HEK293T (cell line): ENCODE measurements at regions not wholly inside any gene's neighbourhood (a gene's known extent, or its start where the extent isn't known, plus 50 kb on each side); places are given as distances from the start of the nearest gene placed in this dataset.

Experiments
- CTCF ChIA-PET: fragments of 350-600 bp; formaldehyde crosslinking; extraction: SDS; loops from one replicate; lab custom pipeline; 2021; ENCODE audit warnings: antibody characterized with exemption, inconsistent platforms; lab: Yijun Ruan, JAX
- POLR2A ChIA-PET: fragments of 350-600 bp; formaldehyde crosslinking; extraction: SDS; loops from one replicate; lab custom pipeline; 2020; ENCODE audit warnings: antibody characterized with exemption, inconsistent platforms; lab: Yijun Ruan, JAX
- DNase-seq: peaks from one replicate; pipeline ENCODE4 v3.0.0; 2012; ENCODE audit warnings: mixed read lengths; ENCODE audit errors: extremely low spot score
- ARNT ChIP-seq: fragments of 450-650 bp; IDR thresholded peaks from 2 replicates; pipeline ENCODE4 v1.6.1; 2017; ENCODE audit warnings: mild to moderate bottlenecking
- BHLHE40 ChIP-seq: fragments of 450-650 bp; IDR thresholded peaks from 2 replicates; pipeline ENCODE4 v1.6.1; 2016; ENCODE audit warnings: mild to moderate bottlenecking, moderate library complexity, borderline replicate concordance
- CTBP1 ChIP-seq: fragments of 450-650 bp; IDR thresholded peaks from 2 replicates; pipeline ENCODE4 v1.6.1; 2016; ENCODE audit warnings: borderline replicate concordance
- ELF4 ChIP-seq: fragments of 450-650 bp; IDR thresholded peaks from 2 replicates; pipeline ENCODE4 v1.6.1; 2017; ENCODE audit warnings: antibody characterized with exemption
- FOXA1 ChIP-seq: fragments of 450-650 bp; IDR thresholded peaks from 2 replicates; pipeline ENCODE4 v1.6.1; 2016; ENCODE audit warnings: mild to moderate bottlenecking
- FOXK2 ChIP-seq: fragments of 450-650 bp; IDR thresholded peaks from 2 replicates; pipeline ENCODE4 v1.6.1; 2016; ENCODE audit warnings: mild to moderate bottlenecking
- FOXM1 ChIP-seq: fragments of 450-650 bp; IDR thresholded peaks from 2 replicates; pipeline ENCODE4 v1.6.1; 2017; ENCODE audit warnings: mild to moderate bottlenecking, borderline replicate concordance
- HDGF ChIP-seq: fragments of 450-650 bp; IDR thresholded peaks from 2 replicates; pipeline ENCODE4 v1.6.1; 2017; ENCODE audit warnings: antibody characterized with exemption, borderline replicate concordance
- L3MBTL2 ChIP-seq: fragments of 450-650 bp; conservative IDR thresholded peaks from 2 replicates; pipeline ENCODE4 v1.6.1; 2016; ENCODE audit warnings: mild to moderate bottlenecking
- LEF1 ChIP-seq: fragments of 450-650 bp; IDR thresholded peaks from 2 replicates; pipeline ENCODE4 v1.6.1; 2017; ENCODE audit warnings: mild to moderate bottlenecking, borderline replicate concordance
- NFRKB ChIP-seq: fragments of 450-650 bp; IDR thresholded peaks from 2 replicates; pipeline ENCODE4 v1.6.1; 2016; ENCODE audit warnings: mild to moderate bottlenecking, moderate library complexity
- PKNOX1 ChIP-seq: fragments of 450-650 bp; IDR thresholded peaks from 2 replicates; pipeline ENCODE4 v1.6.1; 2016
- SP1 ChIP-seq: fragments of 450-650 bp; IDR thresholded peaks from 2 replicates; pipeline ENCODE4 v1.6.1; 2017
- SUZ12 ChIP-seq: fragments of 450-650 bp; IDR thresholded peaks from 2 replicates; pipeline ENCODE4 v1.6.1; 2016; ENCODE audit warnings: mild to moderate bottlenecking
- TARDBP ChIP-seq: fragments of 450-650 bp; IDR thresholded peaks from 2 replicates; pipeline ENCODE4 v1.6.1; 2016
- ZNF384 ChIP-seq: fragments of 450-650 bp; IDR thresholded peaks from 2 replicates; pipeline ENCODE4 v1.6.1; 2016

GRCh38 chr17:71432378-71433315 lies 688.2 kb upstream of the SOX9 start:
- TF ChIP-seq ARNT: no peak
- no peak for TF ChIP-seq L3MBTL2
- TF ChIP-seq BHLHE40: no peak
- no peak for TF ChIP-seq FOXM1
- TF ChIP-seq ELF4: no peak
- TF ChIP-seq HDGF: no peak
- no peak for TF ChIP-seq FOXA1
- no peak for TF ChIP-seq SUZ12
- no peak for TF ChIP-seq ZNF384
- TF ChIP-seq SP1: no peak
- no peak for TF ChIP-seq NFRKB
- no peak for TF ChIP-seq LEF1
- TF ChIP-seq PKNOX1: no peak
- TF ChIP-seq CTBP1: no peak
- no peak for TF ChIP-seq TARDBP
- no peak for TF ChIP-seq FOXK2
- no peak for DNase-seq
- ChIA-PET CTCF (no interaction called here), POLR2A (no interaction called here)

- CTCF ChIA-PET: interaction anchor here (0.7 kb wide), 1 partner anchor 395 kb away, joined by 3 read pairs; no protein-coding TSS in a partner anchor
- no peak for TF ChIP-seq FOXM1
- TF ChIP-seq LEF1: no peak
- no peak for TF ChIP-seq L3MBTL2
- TF ChIP-seq ELF4: no peak
- TF ChIP-seq FOXA1: no peak
- no peak for TF ChIP-seq HDGF
- no peak for TF ChIP-seq PKNOX1
These were observed 686.1 kb upstream of the SOX9 start for GRCh38 chr17:71434716-71435115.

GRCh38 chr17:71436479-71436878 lies 684.3 kb upstream of the SOX9 start:
- POLR2A ChIA-PET: no interaction called here
- CTCF ChIA-PET: no interaction called here
- DNase-seq: no peak

More at GRCh38 chr17:71434716-71435115, 686.1 kb upstream of the SOX9 start:
- DNase-seq: no peak
- POLR2A ChIA-PET: no interaction called here

GRCh38 chr17:71437166-71437565 lies 683.7 kb upstream of the SOX9 start:
- no peak for DNase-seq
- TF ChIP-seq TARDBP (no peak), PKNOX1 (no peak), L3MBTL2 (no peak), SP1 (no peak)
- POLR2A ChIA-PET: no interaction called here
- CTCF ChIA-PET: no interaction called here

More at GRCh38 chr17:71436479-71436878, 684.3 kb upstream of the SOX9 start:
- no peak for TF ChIP-seq TARDBP
- TF ChIP-seq FOXA1: no peak
- no peak for TF ChIP-seq CTBP1
- no peak for TF ChIP-seq L3MBTL2
- TF ChIP-seq BHLHE40: no peak
- no peak for TF ChIP-seq FOXM1
- no peak for TF ChIP-seq PKNOX1
- TF ChIP-seq ZNF384: no peak

- ChIA-PET POLR2A (interaction anchor here (0.5 to 1.0 kb wide), 3 partner anchors 23 to 682 kb away, joined by 3 to 5 read pairs (median 3); partner anchors contain the start of gene SOX9), CTCF (interaction anchor here (0.6 to 0.7 kb wide), 3 partner anchors 305 to 964 kb away, joined by 3 to 4 read pairs (median 3); no protein-coding TSS in a partner anchor)
- peak; percentile 58 for DNase-seq
- no peak for TF ChIP-seq SP1
- TF ChIP-seq L3MBTL2: peak; percentile 46; the same call in 1 of the 2 replicates
- TF ChIP-seq CTBP1: peak; percentile 97
- 0 out of 2 replicates have a peak, but pooled peaks have one; percentile 23 for TF ChIP-seq LEF1
- TF ChIP-seq PKNOX1: peak; percentile 93
- TF ChIP-seq ARNT: peak; percentile 95
- TF ChIP-seq ZNF384: no peak
These were observed 682.1 kb upstream of the SOX9 start for GRCh38 chr17:71438631-71439146.
